Mesenchymal stem cell (in vitro differentiated cells and primary cell): ENCODE measurements at regions not wholly inside any gene's neighbourhood (a gene's known extent, or its start where the extent isn't known, plus 50 kb on each side); places are given as distances from the start of the nearest gene placed in this dataset.

Experiments used
- DNase-seq: peaks from one replicate; pipeline ENCODE4 v3.0.0-alpha.2; 2013
- H2AFZ ChIP-seq: one replicate; pipeline ENCODE4 v1.6.1; 2013; ENCODE audit warnings: low read depth, mild to moderate bottlenecking, control low read depth, inconsistent platforms, low read length, moderate library complexity
- H2AK5ac ChIP-seq: 2 replicates; pipeline ENCODE4 v1.6.1; 2013; ENCODE audit warnings: low read length, moderate library complexity, mild to moderate bottlenecking, inconsistent platforms; ENCODE audit not compliant: severe bottlenecking
- H2BK120ac ChIP-seq: one replicate; pipeline ENCODE4 v1.6.1; 2013; ENCODE audit warnings: low read depth, mild to moderate bottlenecking, inconsistent platforms, low read length, moderate library complexity
- H2BK12ac ChIP-seq, 2 experiments: one replicate each; pipeline ENCODE4 v1.6.1; 2013; ENCODE audit warnings: inconsistent platforms in 2 of 2, low read length in 2 of 2, mild to moderate bottlenecking in 2 of 2, moderate library complexity in 2 of 2, control low read depth in 1 of 2
- H2BK15ac ChIP-seq: one replicate; pipeline ENCODE4 v1.6.1; 2013; ENCODE audit warnings: mild to moderate bottlenecking, low read depth, inconsistent platforms; ENCODE audit not compliant: poor library complexity, severe bottlenecking
- H2BK5ac ChIP-seq: 2 replicates; pipeline ENCODE4 v1.6.1; 2013; ENCODE audit warnings: low read depth, mild to moderate bottlenecking, low read length, control low read depth, inconsistent platforms; ENCODE audit not compliant: poor library complexity, severe bottlenecking
- H3K14ac ChIP-seq, 2 experiments: one replicate each; pipeline ENCODE4 v1.6.1; 2013; ENCODE audit warnings: inconsistent platforms in 2 of 2, low read length in 2 of 2, control low read depth in 1 of 2, mild to moderate bottlenecking in 1 of 2, moderate library complexity in 1 of 2
- H3K18ac ChIP-seq, 2 experiments: one replicate each; pipeline ENCODE4 v1.6.1; 2013; ENCODE audit warnings: inconsistent platforms in 2 of 2, low read length in 2 of 2, control low read depth in 1 of 2, low read depth in 1 of 2, mild to moderate bottlenecking in 1 of 2
- H3K23ac ChIP-seq, 2 experiments: one replicate each; pipeline ENCODE4 v1.6.1; 2013; ENCODE audit warnings: inconsistent platforms in 2 of 2, low read length in 2 of 2, mild to moderate bottlenecking in 2 of 2, moderate library complexity in 2 of 2, control low read depth in 1 of 2
- H3K27ac ChIP-seq: 2 replicates; pipeline ENCODE4 v1.5.1; 2013; ENCODE audit warnings: mild to moderate bottlenecking, moderate library complexity, low read length, control low read depth, inconsistent platforms; ENCODE audit not compliant: poor library complexity, severe bottlenecking
- H3K27me3 ChIP-seq, 2 experiments: 2 replicates each; pipeline versions ENCODE4 v1.6.1 to v1.7.0; 2013; ENCODE audit warnings: low read length in 2 of 2, mild to moderate bottlenecking in 2 of 2, moderate library complexity in 2 of 2, control low read depth in 1 of 2, inconsistent platforms in 1 of 2; ENCODE audit not compliant: control insufficient read depth in 1 of 2, insufficient read depth in 1 of 2
- H3K36me3 ChIP-seq, 2 experiments: 2 replicates each; pipeline versions ENCODE4 v1.6.1 to v1.7.0; 2013; ENCODE audit warnings: low read length in 2 of 2, control low read depth in 1 of 2, inconsistent platforms in 1 of 2, low read depth in 1 of 2, mild to moderate bottlenecking in 1 of 2; ENCODE audit not compliant: insufficient read depth in 2 of 2, control insufficient read depth in 1 of 2
- H3K4ac ChIP-seq, 2 experiments: one replicate each; pipeline ENCODE4 v1.6.1; 2013; ENCODE audit warnings: inconsistent platforms in 2 of 2, low read length in 2 of 2, mild to moderate bottlenecking in 2 of 2, moderate library complexity in 2 of 2, control low read depth in 1 of 2, low read depth in 1 of 2
- H3K4me1 ChIP-seq: 2 replicates; pipeline ENCODE4 v1.6.1; 2013; ENCODE audit warnings: low read depth, low read length, control low read depth; ENCODE audit not compliant: control insufficient read depth, insufficient read depth
- H3K4me2 ChIP-seq: 2 replicates; pipeline ENCODE4 v1.6.1; 2013; ENCODE audit warnings: low read length, mild to moderate bottlenecking, inconsistent platforms; ENCODE audit not compliant: poor library complexity, severe bottlenecking
- H3K4me3 ChIP-seq, 2 experiments: 2 replicates each; pipeline versions ENCODE4 v1.5.1 to v1.7.0; 2013; ENCODE audit warnings: low read length in 2 of 2, mild to moderate bottlenecking in 2 of 2, control low read depth in 1 of 2, low read depth in 1 of 2; ENCODE audit not compliant: insufficient read depth in 1 of 2
- H3K79me1 ChIP-seq: replicated peaks from 2 replicates; pipeline ENCODE4 v1.6.1; 2013; ENCODE audit warnings: mild to moderate bottlenecking, control low read depth, low read length, inconsistent platforms; ENCODE audit not compliant: poor library complexity, severe bottlenecking
- H3K9ac ChIP-seq: 2 replicates; pipeline ENCODE4 v1.7.0; 2013; ENCODE audit warnings: mild to moderate bottlenecking, low read length, moderate library complexity
- H3K9me3 ChIP-seq: 2 replicates; pipeline ENCODE4 v1.7.0; 2013; ENCODE audit warnings: mild to moderate bottlenecking, low read length; ENCODE audit not compliant: control insufficient read depth
- H4K8ac ChIP-seq: one replicate; pipeline ENCODE4 v1.6.1; 2013; ENCODE audit warnings: inconsistent platforms, mild to moderate bottlenecking, low read length, moderate library complexity
- H4K91ac ChIP-seq: one replicate; pipeline ENCODE4 v1.6.1; 2013; ENCODE audit warnings: mild to moderate bottlenecking, low read length, inconsistent platforms
- WGBS: methylation state at CpG from one replicate; pipeline ENCODE4 v1.1.7; 2013; ENCODE audit warnings: mixed read lengths; 5-methylcytosine and 5-hydroxymethylcytosine counted together

DNA sequence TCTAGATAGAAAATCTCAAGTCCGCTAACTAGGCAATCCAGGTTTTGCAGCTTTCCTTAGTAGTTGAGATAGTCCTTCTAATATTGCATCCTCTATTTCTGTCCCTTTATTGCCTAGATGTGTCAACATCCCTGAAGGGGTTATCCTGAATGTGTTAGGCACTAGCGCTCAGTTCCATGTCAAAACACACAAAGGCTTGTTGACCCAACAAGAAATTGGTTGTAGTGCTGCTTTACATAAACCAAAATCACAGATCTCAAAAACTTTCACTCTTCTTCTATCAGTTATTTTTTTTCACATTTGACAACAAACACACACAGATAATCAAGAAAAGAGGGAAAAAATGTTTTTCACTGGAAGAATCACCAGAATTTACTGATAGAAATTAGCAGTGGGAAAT, 51.4 kb upstream of the SOX2 start:
- no peak overlapping the region for H3K27ac ChIP-seq
- no peak overlapping the region for H2AK5ac ChIP-seq
- no peak overlapping the region for H2BK15ac ChIP-seq
- H2BK120ac ChIP-seq, result no peak overlapping the region
- WGBS, result 92% methylated on average over 2 of the region's 2 CpGs
- no peaks in the 10 kb centered on the region for H3K36me3 ChIP-seq
- H4K8ac ChIP-seq, result no peak overlapping the region
- no peaks in the 10 kb centered on the region for H3K9me3 ChIP-seq
- H2BK5ac ChIP-seq, result no peak overlapping the region
- H3K18ac ChIP-seq, result no peak overlapping the region
- H2AFZ ChIP-seq, result no peak overlapping the region
- H3K27me3 ChIP-seq, result no peaks in the 10 kb centered on the region
- H3K4ac ChIP-seq, result no peak overlapping the region
- no peak overlapping the region for H3K4me2 ChIP-seq
- no peak overlapping the region for H3K14ac ChIP-seq
- no peak overlapping the region for H3K4me3 ChIP-seq
- H3K9ac ChIP-seq, result no peak overlapping the region
- no peaks in the 10 kb centered on the region for H3K79me1 ChIP-seq
- no peaks in the 10 kb centered on the region for H3K4me1 ChIP-seq
- H3K23ac ChIP-seq, result no peak overlapping the region
- DNase-seq, result no peak
- no peak overlapping the region for H2BK12ac ChIP-seq
- no peak overlapping the region for H4K91ac ChIP-seq

DNA sequence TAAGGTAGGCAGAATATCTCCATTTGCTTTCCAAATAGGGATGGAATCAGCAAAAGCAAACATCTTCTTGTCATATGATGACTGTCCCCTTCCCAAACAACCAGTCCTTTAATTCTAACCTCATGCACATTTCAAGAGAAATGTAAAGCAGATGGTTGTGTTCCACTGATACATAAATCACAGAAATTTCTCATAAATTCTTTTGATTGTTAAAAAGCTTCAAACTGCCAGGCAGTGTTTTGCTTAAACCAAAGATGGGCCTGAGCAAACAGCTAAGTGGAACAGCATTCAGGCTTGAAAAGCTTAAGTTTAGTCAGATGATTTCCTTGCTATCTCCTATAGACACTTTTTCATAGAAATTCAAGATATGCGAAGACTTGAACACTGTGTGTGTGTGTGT, 74.3 kb upstream of the SOX2 start:
- H3K4ac ChIP-seq, result no peak overlapping the region
- H3K4me3 ChIP-seq, result no peak overlapping the region
- no peaks in the 10 kb centered on the region for H3K36me3 ChIP-seq
- no peak overlapping the region for H3K9ac ChIP-seq
- H4K8ac ChIP-seq, result no peak overlapping the region
- no peak overlapping the region for H3K18ac ChIP-seq
- H2BK15ac ChIP-seq, result no peak overlapping the region
- H3K14ac ChIP-seq, result no peak overlapping the region
- H2BK120ac ChIP-seq, result no peak overlapping the region
- no peak for DNase-seq
- H3K4me1 ChIP-seq, result no peaks in the 10 kb centered on the region
- no peak overlapping the region for H2AK5ac ChIP-seq
- H2BK5ac ChIP-seq, result no peak overlapping the region
- no peaks in the 10 kb centered on the region for H3K27me3 ChIP-seq
- H2AFZ ChIP-seq, result no peak overlapping the region
- no peaks in the 10 kb centered on the region for H3K79me1 ChIP-seq
- H3K27ac ChIP-seq, result peak overlapping the region; percentile 38
- no peaks in the 10 kb centered on the region for H3K9me3 ChIP-seq
- H2BK12ac ChIP-seq, result no peak overlapping the region
- H3K23ac ChIP-seq, result no peak overlapping the region
- no CpG with 5 or more reads among the region's 1 CpG for WGBS
- H3K4me2 ChIP-seq, result no peak overlapping the region
- H4K91ac ChIP-seq, result no peak overlapping the region

GRCh38 chr3:181637056-181637455, 74.7 kb upstream of the SOX2 start:
- no peak overlapping the region for H2BK120ac ChIP-seq
- no peak overlapping the region for H3K18ac ChIP-seq
- H3K27ac ChIP-seq, result no peak overlapping the region
- H3K4me3 ChIP-seq, result no peak overlapping the region
- H3K36me3 ChIP-seq, result no peaks in the 10 kb centered on the region
- no peak overlapping the region for H3K4ac ChIP-seq
- no peak overlapping the region for H4K91ac ChIP-seq
- H2BK12ac ChIP-seq, result no peak overlapping the region
- no peak overlapping the region for H3K9ac ChIP-seq
- no peak overlapping the region for H2AFZ ChIP-seq
- no peak overlapping the region for H4K8ac ChIP-seq
- H3K9me3 ChIP-seq, result no peaks in the 10 kb centered on the region
- whole genome bisulfite sequencing, result 93% methylated on average over 4 of the region's 4 CpGs
- no peak overlapping the region for H3K4me2 ChIP-seq
- no peak overlapping the region for H2AK5ac ChIP-seq
- H3K14ac ChIP-seq, result no peak overlapping the region
- no peaks in the 10 kb centered on the region for H3K27me3 ChIP-seq
- no peak overlapping the region for H2BK15ac ChIP-seq
- no peaks in the 10 kb centered on the region for H3K79me1 ChIP-seq
- no peak overlapping the region for H2BK5ac ChIP-seq
- DNase-seq, result no peak
- H3K4me1 ChIP-seq, result no peaks in the 10 kb centered on the region
- H3K23ac ChIP-seq, result no peak overlapping the region

DNA sequence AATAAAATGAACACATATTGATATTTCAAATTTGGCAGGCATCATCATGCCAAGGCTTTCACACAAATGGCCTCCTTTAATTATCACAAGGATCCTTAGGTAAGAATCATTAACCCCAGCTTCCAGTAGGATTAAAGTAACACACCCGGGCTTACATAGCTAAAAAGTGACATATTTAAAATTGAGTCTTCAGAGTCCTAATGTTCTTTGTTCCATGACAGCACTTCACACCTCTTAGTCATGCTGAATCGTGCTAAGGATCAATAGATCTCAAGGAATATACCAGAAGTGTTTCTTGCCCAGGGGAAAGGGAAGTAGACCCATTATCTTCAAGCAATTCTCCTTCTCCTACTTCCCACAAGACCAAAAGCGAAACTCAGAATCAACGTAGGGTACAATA, 76.6 kb upstream of the SOX2 start:
- H3K4me3 ChIP-seq, result no peak overlapping the region
- no peak overlapping the region for H2BK12ac ChIP-seq
- no peak overlapping the region for H3K14ac ChIP-seq
- no peak overlapping the region for H3K9ac ChIP-seq
- H3K36me3 ChIP-seq, result no peaks in the 10 kb centered on the region
- no peak overlapping the region for H3K4me2 ChIP-seq
- H2AFZ ChIP-seq, result no peak overlapping the region
- no peak for DNase-seq
- no peak overlapping the region for H3K23ac ChIP-seq
- no peaks in the 10 kb centered on the region for H3K9me3 ChIP-seq
- H4K91ac ChIP-seq, result no peak overlapping the region
- no peak overlapping the region for H4K8ac ChIP-seq
- no peak overlapping the region for H2BK5ac ChIP-seq
- no peaks in the 10 kb centered on the region for H3K79me1 ChIP-seq
- H3K4me1 ChIP-seq, result no peaks in the 10 kb centered on the region
- no peak overlapping the region for H3K27ac ChIP-seq
- no peaks in the 10 kb centered on the region for H3K27me3 ChIP-seq
- H2BK120ac ChIP-seq, result no peak overlapping the region
- no peak overlapping the region for H3K18ac ChIP-seq
- H2AK5ac ChIP-seq, result no peak overlapping the region
- no peak overlapping the region for H3K4ac ChIP-seq
- no peak overlapping the region for H2BK15ac ChIP-seq
- WGBS, result 70% methylated on average over 2 of the region's 4 CpGs
